NT2/D1 (cell line): ENCODE measurements at regions not wholly inside any gene's neighbourhood (a gene's known extent, or its start where the extent isn't known, plus 50 kb on each side); places are given as distances from the start of the nearest gene placed in this dataset.

ENCODE experiments used
- YY1 ChIP-seq: IDR thresholded peaks from 2 replicates; pipeline ENCODE4 v1.6.1; 2011; ENCODE audit not compliant: insufficient read length, insufficient read depth
- ZNF274 ChIP-seq: IDR thresholded peaks from 2 replicates; pipeline ENCODE4 v1.6.1; 2011; ENCODE audit warnings: mild to moderate bottlenecking, low read depth, low read length

DNA sequence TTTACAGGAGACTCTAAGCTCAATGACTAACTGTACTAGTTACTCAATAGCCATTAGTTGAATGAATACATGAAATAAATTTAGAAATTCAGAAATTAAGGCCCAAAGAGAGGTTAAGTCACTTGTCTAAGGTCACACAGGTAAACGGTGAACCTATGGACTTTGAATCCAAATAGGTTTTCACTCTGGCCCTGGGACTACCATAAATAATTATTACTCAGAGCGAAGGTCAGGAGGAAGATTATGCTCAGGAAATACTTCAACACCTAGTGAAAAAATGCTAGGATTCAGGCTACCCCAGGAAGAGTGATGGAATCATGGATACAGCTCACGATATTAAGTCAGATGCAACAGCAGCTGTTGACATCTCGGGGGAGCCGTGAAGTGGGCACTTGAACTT, 417.4 kb downstream of the GABRG2 start:
- TF ChIP-seq YY1 (no peak), ZNF274 (no peak)
